Endothelial cell of umbilical vein (primary cell): ENCODE measurements at regions not wholly inside any gene's neighbourhood (a gene's known extent, or its start where the extent isn't known, plus 50 kb on each side); places are given as distances from the start of the nearest gene placed in this dataset.

Experiments used
- BruUV-seq: library from RNA; stranded (reverse); fragments of 400-500 nt; replicated peaks from 2 replicates; lab custom pipeline; 2021; lab: Mats Ljungman, UMichigan
- CTCF ChIA-PET: fragments of 300-600, 350-600 bp; sonication (Branson Sonifier 250); formaldehyde crosslinking; loops from one replicate; lab custom pipeline; 2021; ENCODE audit warnings: antibody characterized with exemption, inconsistent platforms; lab: Charles Lee
- POLR2A ChIA-PET: fragments of 300-600, 350-600 bp; sonication (Branson Sonifier 250); formaldehyde crosslinking; loops from one replicate; lab custom pipeline; 2021; ENCODE audit warnings: antibody characterized with exemption, inconsistent platforms; lab: Charles Lee
- DNase-seq: peaks from one replicate; pipeline ENCODE4 v3.0.0-alpha.2; 2011; ENCODE audit warnings: low read depth, low spot score
- FAIRE-seq: peaks from 2 replicates; lab custom pipeline; 2011; peaks lifted over from hg19 to GRCh38; lab: Jason Lieb, UNC
- H2AFZ ChIP-seq: 2 replicates; pipeline ENCODE4 v1.6.0; 2012; ENCODE audit warnings: low read depth, low read length, control low read depth, inconsistent platforms
- H3K27ac ChIP-seq: 2 replicates; pipeline ENCODE4 v1.5.1; 2011; ENCODE audit warnings: low read depth, mild to moderate bottlenecking, control low read depth, low read length, moderate library complexity; ENCODE audit not compliant: insufficient read depth
- H3K27me3 ChIP-seq, 2 experiments: 2 replicates each; pipeline versions ENCODE4 v1.6.0 to v1.6.1; 2011; ENCODE audit warnings: low read length in 2 of 2, mixed read lengths in 1 of 2; ENCODE audit not compliant: control insufficient read depth in 2 of 2, insufficient read depth in 2 of 2
- H3K36me3 ChIP-seq, 2 experiments: 2 replicates in 1 of 2; 3 replicates in 1 of 2; pipeline ENCODE4 v1.5.1; 2011; ENCODE audit warnings: low read length in 2 of 2, mild to moderate bottlenecking in 1 of 2, moderate library complexity in 1 of 2; ENCODE audit not compliant: control insufficient read depth in 2 of 2, insufficient read depth in 2 of 2; ENCODE audit errors: extremely low read depth in 1 of 2
- H3K4me1 ChIP-seq: 3 replicates; pipeline ENCODE4 v1.5.1; 2011; ENCODE audit warnings: mild to moderate bottlenecking, low read length; ENCODE audit not compliant: control insufficient read depth, insufficient read depth; ENCODE audit errors: extremely low read depth
- H3K4me2 ChIP-seq: 2 replicates; pipeline ENCODE4 v1.6.1; 2011; ENCODE audit warnings: low read length, control low read depth, mixed read lengths; ENCODE audit not compliant: insufficient read depth
- H3K4me3 ChIP-seq, 3 experiments: fragments of 200-600 bp in 1 of 3; sonication (generic), shearing (Covaris generic) in 1 of 3; replicated peaks in 1 of 3; 2 replicates each; pipeline ENCODE4 v1.5.1; 2011 to 2016; ENCODE audit warnings: control low read depth in 3 of 3, low read length in 3 of 3, mild to moderate bottlenecking in 2 of 3, inconsistent platforms in 1 of 3, low read depth in 1 of 3, moderate library complexity in 1 of 3; ENCODE audit not compliant: insufficient read depth in 1 of 3
- H3K79me2 ChIP-seq: 2 replicates; pipeline ENCODE4 v1.6.0; 2012; ENCODE audit warnings: low read length, inconsistent platforms; ENCODE audit not compliant: control insufficient read depth, insufficient read depth
- H3K9ac ChIP-seq: replicated peaks from 2 replicates; pipeline ENCODE3; 2011; ENCODE audit warnings: low read length, control low read depth; ENCODE audit not compliant: insufficient read depth; ENCODE audit errors: extremely low read depth
- H3K9me1 ChIP-seq: replicated peaks from 3 replicates; pipeline ENCODE4 v1.6.0; 2011; ENCODE audit warnings: mild to moderate bottlenecking, low read length; ENCODE audit not compliant: control insufficient read depth, insufficient read depth; ENCODE audit errors: extremely low read depth
- H3K9me3 ChIP-seq: replicated peaks from 2 replicates; pipeline ENCODE4 v1.5.1; 2012; ENCODE audit warnings: low read length, inconsistent platforms; ENCODE audit not compliant: control insufficient read depth, insufficient read depth
- H4K20me1 ChIP-seq: replicated peaks from 2 replicates; pipeline ENCODE3; 2011; ENCODE audit warnings: mild to moderate bottlenecking, low read length; ENCODE audit not compliant: control insufficient read depth, insufficient read depth; ENCODE audit errors: extremely low read depth
- CTCF ChIP-seq, 2 donors: IDR thresholded peaks; 1 replicate in 1 of 2; 2 replicates in 1 of 2; pipeline ENCODE4 v1.5.1; 2011; ENCODE audit warnings: low read length in 2 of 2, mild to moderate bottlenecking in 2 of 2, moderate library complexity in 2 of 2, control low read depth in 1 of 2, inconsistent platforms in 1 of 2, low read depth in 1 of 2; ENCODE audit not compliant: insufficient read depth in 1 of 2; ENCODE audit errors: extremely low read depth in 1 of 2
- EZH2 ChIP-seq: IDR thresholded peaks from 2 replicates; pipeline ENCODE4 v1.6.1; 2012; ENCODE audit warnings: borderline replicate concordance, low read depth, mild to moderate bottlenecking, moderate library complexity, low read length, inconsistent platforms; ENCODE audit not compliant: severe bottlenecking
- FOS ChIP-seq: IDR thresholded peaks from 2 replicates; pipeline ENCODE4 v1.6.1; 2011; ENCODE audit warnings: mild to moderate bottlenecking, low read length, moderate library complexity, borderline replicate concordance; ENCODE audit not compliant: insufficient read depth
- GATA2 ChIP-seq: IDR thresholded peaks from 2 replicates; pipeline ENCODE4 v1.7.0; 2011; ENCODE audit warnings: low read depth, mild to moderate bottlenecking, moderate library complexity, mixed read lengths, low read length; ENCODE audit not compliant: insufficient read length, insufficient read depth
- JUN ChIP-seq: IDR thresholded peaks from 2 replicates; pipeline ENCODE4 v1.6.1; 2011; ENCODE audit warnings: borderline replicate concordance, low read depth; ENCODE audit not compliant: insufficient read length, insufficient read depth
- MAX ChIP-seq: IDR thresholded peaks from 2 replicates; pipeline ENCODE4 v1.6.1; 2011; ENCODE audit not compliant: insufficient read depth, insufficient read length
- MYC ChIP-seq: IDR thresholded peaks from one replicate; pipeline ENCODE4 v1.6.1; 2011; ENCODE audit warnings: mild to moderate bottlenecking, low read depth, low read length
- POLR2A ChIP-seq: IDR thresholded peaks from 2 replicates; pipeline ENCODE4 v1.6.1; 2012; ENCODE audit warnings: low read depth, mild to moderate bottlenecking, control low read depth, low read length
- POLR2AphosphoS5 ChIP-seq: IDR thresholded peaks from 2 replicates; pipeline ENCODE4 v1.6.1; 2012; ENCODE audit warnings: low read depth, mild to moderate bottlenecking, control low read depth, low read length, moderate library complexity; ENCODE audit not compliant: insufficient read depth
- dilution Hi-C: fragments of 300-500 bp; cut with MboI; formaldehyde crosslinking; loops from one replicate; pipeline ENCODE4 v1.15.0; 2019; ENCODE audit warnings: low sequenced_read_pairs; ENCODE audit not compliant: extremely low pct_ligation_motif_present
- intact Hi-C: fragments of 100-400 bp; cut with micrococcal nuclease; formaldehyde crosslinking; loops from one replicate; pipeline ENCODE4 v1.10.0; 2022

- Histone ChIP-seq H3K27ac (no peak overlapping the region), H3K4me3 (no peak overlapping the region), H3K4me2 (no peak overlapping the region), H3K27me3 (no peaks in the 10 kb centered on the region), H2AFZ (no peak overlapping the region), H3K9me3 (peaks cover 7% of the 10 kb centered on the region), H3K79me2 (no peaks in the 10 kb centered on the region), H3K4me1 (no peaks in the 10 kb centered on the region), H3K36me3 (no peaks in the 10 kb centered on the region), H4K20me1 (no peaks in the 10 kb centered on the region), H3K9me1 (no peaks in the 10 kb centered on the region), H3K9ac (no peak overlapping the region)
- POLR2A ChIA-PET = no interaction called here
- no peak for TF ChIP-seq FOS
- TF ChIP-seq POLR2A = no peak
- TF ChIP-seq JUN = no peak
- TF ChIP-seq POLR2AphosphoS5 = no peak
- no peak for TF ChIP-seq EZH2
- TF ChIP-seq MYC = no peak
- no peak for TF ChIP-seq CTCF (IDR thresholded peaks at IDR 0.05; ENCODE audit: extremely low read depth in 1 of 2, insufficient read depth in 1 of 2, low read depth in 1 of 2, low read length in 2 of 2)
- TF ChIP-seq GATA2 = no peak
- no peak for TF ChIP-seq MAX
- dilution Hi-C loops = no loop called here
- DNase-seq = no peak
- CTCF ChIA-PET = no interaction called here
- intact Hi-C loops = no loop called here
- no peak for FAIRE-seq
- BruUV-seq = no TSS peak
Measured at GRCh38 chr7:68474661-68475216, 1123.5 kb upstream of the AUTS2 start.
